GM12874 (cell line): ENCODE measurements at regions not wholly inside any gene's neighbourhood (a gene's known extent, or its start where the extent isn't known, plus 50 kb on each side); places are given as distances from the start of the nearest gene placed in this dataset.

ENCODE experiments used
- TF ChIP-seq, protein P1 (sequence below): IDR thresholded peaks from 2 replicates; pipeline ENCODE4 v1.5.1; 2011; ENCODE audit warnings: low read depth, mild to moderate bottlenecking, control low read depth, low read length, moderate library complexity; ENCODE audit not compliant: insufficient read depth

- TF ChIP-seq, protein P1, sequence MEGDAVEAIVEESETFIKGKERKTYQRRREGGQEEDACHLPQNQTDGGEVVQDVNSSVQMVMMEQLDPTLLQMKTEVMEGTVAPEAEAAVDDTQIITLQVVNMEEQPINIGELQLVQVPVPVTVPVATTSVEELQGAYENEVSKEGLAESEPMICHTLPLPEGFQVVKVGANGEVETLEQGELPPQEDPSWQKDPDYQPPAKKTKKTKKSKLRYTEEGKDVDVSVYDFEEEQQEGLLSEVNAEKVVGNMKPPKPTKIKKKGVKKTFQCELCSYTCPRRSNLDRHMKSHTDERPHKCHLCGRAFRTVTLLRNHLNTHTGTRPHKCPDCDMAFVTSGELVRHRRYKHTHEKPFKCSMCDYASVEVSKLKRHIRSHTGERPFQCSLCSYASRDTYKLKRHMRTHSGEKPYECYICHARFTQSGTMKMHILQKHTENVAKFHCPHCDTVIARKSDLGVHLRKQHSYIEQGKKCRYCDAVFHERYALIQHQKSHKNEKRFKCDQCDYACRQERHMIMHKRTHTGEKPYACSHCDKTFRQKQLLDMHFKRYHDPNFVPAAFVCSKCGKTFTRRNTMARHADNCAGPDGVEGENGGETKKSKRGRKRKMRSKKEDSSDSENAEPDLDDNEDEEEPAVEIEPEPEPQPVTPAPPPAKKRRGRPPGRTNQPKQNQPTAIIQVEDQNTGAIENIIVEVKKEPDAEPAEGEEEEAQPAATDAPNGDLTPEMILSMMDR, result no peak
Measured at GRCh38 chr7:25798344-25798743, 353.7 kb upstream of the NFE2L3 start.

DNA sequence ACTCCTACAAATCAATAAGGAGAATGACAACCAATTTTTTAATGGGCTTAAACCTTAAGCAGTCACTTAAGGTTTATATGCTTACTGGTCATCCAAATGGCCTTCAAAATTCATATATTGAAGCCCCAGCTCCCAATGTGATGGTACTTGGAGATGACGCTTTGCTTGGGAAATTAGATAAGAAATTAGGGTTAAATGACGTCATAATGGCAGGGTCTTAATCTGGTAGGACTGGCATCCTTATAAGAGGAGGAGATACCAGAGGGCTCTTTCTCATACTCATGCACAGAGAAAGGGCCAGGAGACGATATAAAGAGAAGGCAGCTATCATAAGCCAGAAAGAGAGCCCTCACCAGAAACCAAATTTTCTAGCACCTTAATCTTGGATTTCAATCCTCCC lies 350.8 kb upstream of the NFE2L3 start:
- TF ChIP-seq, protein P1, result no peak

GRCh38 chr7:25802057-25802456 lies 349.9 kb upstream of the NFE2L3 start:
- TF ChIP-seq, protein P1, result no peak

- TF ChIP-seq, protein P1, result no peak
Measured at GRCh38 chr7:25802473-25802872, 349.5 kb upstream of the NFE2L3 start.

DNA sequence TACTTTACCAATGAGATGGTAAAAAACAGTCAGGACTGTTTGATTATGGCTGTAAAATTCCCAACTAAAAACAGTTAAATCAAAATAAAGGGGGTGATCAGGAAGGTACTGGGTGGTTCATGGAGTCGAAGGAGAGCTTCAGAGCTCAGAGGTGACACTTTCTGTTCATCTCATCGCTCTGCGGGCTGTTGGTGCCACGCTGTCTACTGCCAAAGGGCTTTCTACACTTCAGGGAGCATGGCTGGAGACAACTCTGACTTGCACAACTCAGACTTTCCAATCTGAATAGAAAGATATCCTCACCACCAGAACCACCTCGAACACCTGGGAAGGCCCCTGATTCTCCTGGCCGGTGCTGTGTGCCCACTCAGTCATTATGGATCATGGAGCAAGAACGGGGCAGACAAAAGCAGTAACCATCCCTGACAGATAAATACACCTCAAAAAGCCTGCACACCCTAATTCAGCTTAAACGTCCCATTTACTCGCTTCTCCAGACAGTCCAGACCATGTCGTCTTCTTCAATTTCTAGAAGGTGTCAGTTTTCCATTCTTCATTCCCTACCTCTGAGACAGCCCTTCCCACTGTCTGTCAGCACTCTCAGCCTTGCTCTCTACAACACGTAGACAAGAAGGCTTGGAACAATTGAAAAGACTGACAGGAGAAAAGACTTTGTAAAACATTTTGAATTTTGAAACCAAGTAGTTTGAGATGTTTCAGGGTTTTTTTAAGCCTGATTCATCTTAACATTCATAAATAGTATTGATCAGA lies 348.7 kb upstream of the NFE2L3 start:
- TF ChIP-seq, protein P1, result no peak

DNA sequence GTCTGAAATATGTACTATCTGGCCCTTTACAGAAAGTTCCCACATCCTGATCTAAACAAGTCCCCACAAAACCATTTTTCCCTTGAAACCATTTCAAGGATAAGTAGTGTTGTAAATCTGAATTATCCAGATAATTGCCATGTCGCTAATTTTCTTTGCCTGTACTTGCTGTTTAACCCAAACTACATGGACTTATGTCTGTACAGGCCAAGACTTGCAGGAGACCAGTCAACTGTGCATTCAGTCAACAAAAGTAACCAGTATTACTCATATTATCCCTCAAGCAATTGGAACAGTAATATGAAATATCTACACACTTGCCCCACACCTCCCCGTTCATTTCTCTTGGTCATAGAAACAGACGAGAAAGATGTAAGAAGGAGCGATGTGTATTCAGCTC lies 347.8 kb upstream of the NFE2L3 start:
- TF ChIP-seq, protein P1, result no peak

DNA sequence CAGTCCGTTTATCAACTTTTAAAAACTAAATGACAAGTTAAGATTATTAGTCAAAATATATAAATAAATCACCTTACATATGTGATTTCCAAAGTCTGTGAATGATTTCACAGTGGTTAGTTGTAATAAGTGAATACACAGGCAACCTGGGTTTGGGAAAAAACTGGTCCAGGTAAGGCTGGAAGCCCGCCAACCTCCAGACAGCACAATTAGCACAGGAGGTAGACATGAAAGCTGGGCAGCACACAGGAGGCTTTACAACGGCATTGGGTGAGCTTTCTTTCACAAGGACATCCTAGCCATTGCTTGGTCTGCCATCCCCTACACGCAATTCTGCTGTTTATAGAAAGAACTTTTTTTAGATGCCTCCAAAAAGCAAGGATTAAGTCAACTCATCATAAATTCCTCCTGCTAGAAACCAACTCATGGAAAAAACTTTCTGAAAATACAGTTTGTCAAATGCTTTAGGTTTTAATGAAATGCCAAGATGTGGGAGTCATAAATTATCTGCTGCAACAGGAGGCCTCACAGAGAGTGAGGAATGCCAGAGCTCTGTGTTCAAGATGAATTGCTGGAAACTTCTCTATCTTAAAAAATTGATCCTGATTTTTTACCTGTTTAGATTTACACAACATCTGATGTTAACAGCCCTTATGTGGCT lies 346.8 kb upstream of the NFE2L3 start:
- TF ChIP-seq, protein P1, result no peak
